ENCODE measurements at regions not wholly inside any gene's neighbourhood (a gene's known extent, or its start where the extent isn't known, plus 50 kb on each side); places are given as distances from the start of the nearest gene placed in this dataset.
A peak's percentile ranks its signal among the peaks of the same experiment; 100 is the strongest.

DNA sequence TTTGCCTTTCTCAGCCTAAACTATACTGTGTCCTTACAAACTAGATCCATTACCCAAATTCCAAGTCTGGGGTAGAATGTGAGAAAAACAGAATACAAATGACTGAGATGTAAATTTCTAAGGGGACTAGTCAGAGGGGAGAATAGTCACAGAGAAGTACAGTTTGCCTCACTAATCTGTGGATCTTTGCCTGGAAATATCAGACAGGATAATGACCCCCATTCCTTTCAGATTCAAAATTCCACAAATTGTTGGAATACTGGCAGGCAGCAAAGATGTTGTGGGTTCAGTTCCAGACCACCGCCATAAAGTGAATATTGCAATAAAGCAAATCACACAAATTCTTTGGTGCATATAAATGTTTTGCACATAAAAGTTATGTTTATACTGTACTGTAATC, 762.8 kb upstream of the NR2F2 start:
- Histone ChIP-seq H3K4me3 (no peak overlapping the region), H3K9me3 (no peaks in the 10 kb centered on the region), H3K4me1 (no peaks in the 10 kb centered on the region), H3K27ac (no peak overlapping the region), H3K36me3 (no peaks in the 10 kb centered on the region), H3K27me3 (no peaks in the 10 kb centered on the region)
- DNase-seq (no peak), ATAC-seq (no peak)
- intact Hi-C loops (cut with DNase I): no loop called here
- TF ChIP-seq, protein P1, sequence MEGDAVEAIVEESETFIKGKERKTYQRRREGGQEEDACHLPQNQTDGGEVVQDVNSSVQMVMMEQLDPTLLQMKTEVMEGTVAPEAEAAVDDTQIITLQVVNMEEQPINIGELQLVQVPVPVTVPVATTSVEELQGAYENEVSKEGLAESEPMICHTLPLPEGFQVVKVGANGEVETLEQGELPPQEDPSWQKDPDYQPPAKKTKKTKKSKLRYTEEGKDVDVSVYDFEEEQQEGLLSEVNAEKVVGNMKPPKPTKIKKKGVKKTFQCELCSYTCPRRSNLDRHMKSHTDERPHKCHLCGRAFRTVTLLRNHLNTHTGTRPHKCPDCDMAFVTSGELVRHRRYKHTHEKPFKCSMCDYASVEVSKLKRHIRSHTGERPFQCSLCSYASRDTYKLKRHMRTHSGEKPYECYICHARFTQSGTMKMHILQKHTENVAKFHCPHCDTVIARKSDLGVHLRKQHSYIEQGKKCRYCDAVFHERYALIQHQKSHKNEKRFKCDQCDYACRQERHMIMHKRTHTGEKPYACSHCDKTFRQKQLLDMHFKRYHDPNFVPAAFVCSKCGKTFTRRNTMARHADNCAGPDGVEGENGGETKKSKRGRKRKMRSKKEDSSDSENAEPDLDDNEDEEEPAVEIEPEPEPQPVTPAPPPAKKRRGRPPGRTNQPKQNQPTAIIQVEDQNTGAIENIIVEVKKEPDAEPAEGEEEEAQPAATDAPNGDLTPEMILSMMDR (IDR thresholded peaks at IDR 0.05): no peak

DNA sequence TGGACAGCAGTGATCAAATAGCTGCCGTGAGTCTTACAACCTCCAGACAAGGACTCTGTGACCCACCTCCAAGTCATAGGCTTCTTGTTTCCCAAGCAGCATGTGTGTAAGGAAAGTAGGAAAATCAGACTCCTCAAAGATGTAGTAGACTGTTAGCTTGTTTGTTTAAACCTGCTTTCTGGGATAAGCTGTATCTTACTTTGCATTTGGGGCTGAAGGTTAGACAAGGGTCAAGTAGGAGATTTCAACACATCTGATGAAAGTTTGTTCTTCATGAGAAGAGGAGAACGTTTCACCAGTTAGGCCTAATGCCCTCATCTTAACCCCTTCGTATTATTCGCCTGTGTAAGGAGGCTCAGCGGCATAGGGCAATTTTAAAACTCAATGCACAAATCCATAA, 756.4 kb upstream of the NR2F2 start:
- Histone ChIP-seq H3K4me1 (no peaks in the 10 kb centered on the region), H3K9me3 (no peaks in the 10 kb centered on the region), H3K27me3 (no peaks in the 10 kb centered on the region), H3K27ac (no peak overlapping the region), H3K4me3 (no peak overlapping the region), H3K36me3 (no peaks in the 10 kb centered on the region)
- TF ChIP-seq, protein P1 (IDR thresholded peaks at IDR 0.05): no peak
- DNase-seq (no peak), ATAC-seq (peak; percentile 64)
- intact Hi-C loops (cut with DNase I): no loop called here

DNA sequence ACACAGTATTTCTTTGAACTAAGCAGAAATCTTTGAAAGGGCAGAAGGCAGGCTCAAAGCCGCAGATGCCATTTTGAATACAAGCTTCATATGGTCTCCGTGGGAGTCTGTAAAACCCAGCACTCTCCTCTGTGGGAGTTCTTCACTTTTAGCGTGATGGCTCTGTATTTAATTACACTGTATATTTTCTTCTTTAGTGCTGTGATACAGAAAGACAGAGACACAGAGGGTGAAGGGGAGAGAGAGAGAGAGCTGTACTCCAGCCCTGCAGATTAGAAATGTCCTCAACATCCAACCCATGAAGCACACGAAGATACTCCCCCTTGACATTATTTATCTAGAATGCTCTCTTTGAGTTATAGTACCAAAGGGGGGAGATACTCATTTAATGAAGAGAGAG, 752.6 kb upstream of the NR2F2 start:
- TF ChIP-seq, protein P1 (IDR thresholded peaks at IDR 0.05): no peak
- H3K4me3 ChIP-seq: no peak overlapping the region
- H3K27ac ChIP-seq: no peak overlapping the region
- DNase-seq: no peak
- intact Hi-C loops (cut with DNase I): no loop called here
- no peaks in the 10 kb centered on the region for H3K4me1 ChIP-seq
- no peaks in the 10 kb centered on the region for H3K9me3 ChIP-seq
- H3K27me3 ChIP-seq: no peaks in the 10 kb centered on the region
- no peak for ATAC-seq
- no peaks in the 10 kb centered on the region for H3K36me3 ChIP-seq

- intact Hi-C loops (cut with DNase I): no loop called here
- TF ChIP-seq, protein P1 (IDR thresholded peaks at IDR 0.05): no peak
- Histone ChIP-seq H3K9me3 (no peaks in the 10 kb centered on the region), H3K27me3 (no peaks in the 10 kb centered on the region), H3K4me3 (no peak overlapping the region), H3K36me3 (no peaks in the 10 kb centered on the region), H3K27ac (no peak overlapping the region), H3K4me1 (no peaks in the 10 kb centered on the region)
- ATAC-seq: no peak
- DNase-seq: no peak
Observed at GRCh38 chr15:95580121-95580520, 750.4 kb upstream of the NR2F2 start.

- intact Hi-C loops (cut with DNase I): no loop called here
- DNase-seq (no peak), ATAC-seq (no peak)
- Histone ChIP-seq H3K27ac (no peak overlapping the region), H3K36me3 (no peaks in the 10 kb centered on the region), H3K9me3 (no peaks in the 10 kb centered on the region), H3K4me1 (no peaks in the 10 kb centered on the region), H3K27me3 (no peaks in the 10 kb centered on the region), H3K4me3 (no peak overlapping the region)
- TF ChIP-seq, protein P1 (IDR thresholded peaks at IDR 0.05): no peak
Observed at GRCh38 chr15:95581595-95581994, 748.9 kb upstream of the NR2F2 start.

- Histone ChIP-seq H3K27ac (no peak overlapping the region), H3K4me1 (no peaks in the 10 kb centered on the region), H3K27me3 (no peaks in the 10 kb centered on the region), H3K4me3 (no peak overlapping the region), H3K9me3 (no peaks in the 10 kb centered on the region), H3K36me3 (no peaks in the 10 kb centered on the region)
- DNase-seq (no peak), ATAC-seq (no peak)
- TF ChIP-seq, protein P1 (IDR thresholded peaks at IDR 0.05): no peak
- intact Hi-C loops (cut with DNase I): no loop called here
Observed at GRCh38 chr15:95584088-95584487, 746.4 kb upstream of the NR2F2 start.
